Kidney epithelial cell (primary cell): ENCODE measurements at regions not wholly inside any gene's neighbourhood (a gene's known extent, or its start where the extent isn't known, plus 50 kb on each side); places are given as distances from the start of the nearest gene placed in this dataset.
"Not testable (repeated sequence)": the region's sequence is repeated elsewhere in the genome, so short reads cannot be mapped to it uniquely, and the experiment has no call there.

Source experiments
- DNase-seq: peaks from one replicate; pipeline ENCODE4 v3.0.0-alpha.2; 2010; ENCODE audit warnings: low read depth
- H3K27me3 ChIP-seq: 2 replicates; pipeline ENCODE4 v1.6.0; 2011; ENCODE audit warnings: low read length; ENCODE audit not compliant: control insufficient read depth, insufficient read depth
- H3K36me3 ChIP-seq: 2 replicates; pipeline ENCODE4 v1.5.1; 2011; ENCODE audit warnings: low read length; ENCODE audit not compliant: control insufficient read depth, insufficient read depth
- H3K4me3 ChIP-seq: 2 replicates; pipeline ENCODE4 v1.5.1; 2011; ENCODE audit warnings: low read depth, mild to moderate bottlenecking, control low read depth, low read length
- TF ChIP-seq, protein P1 (sequence below): IDR thresholded peaks from 2 replicates; pipeline ENCODE4 v1.5.1; 2011; ENCODE audit warnings: mild to moderate bottlenecking, moderate library complexity, low read length, control low read depth, inconsistent platforms; ENCODE audit not compliant: insufficient read depth, poor library complexity, severe bottlenecking

- TF ChIP-seq, protein P1, sequence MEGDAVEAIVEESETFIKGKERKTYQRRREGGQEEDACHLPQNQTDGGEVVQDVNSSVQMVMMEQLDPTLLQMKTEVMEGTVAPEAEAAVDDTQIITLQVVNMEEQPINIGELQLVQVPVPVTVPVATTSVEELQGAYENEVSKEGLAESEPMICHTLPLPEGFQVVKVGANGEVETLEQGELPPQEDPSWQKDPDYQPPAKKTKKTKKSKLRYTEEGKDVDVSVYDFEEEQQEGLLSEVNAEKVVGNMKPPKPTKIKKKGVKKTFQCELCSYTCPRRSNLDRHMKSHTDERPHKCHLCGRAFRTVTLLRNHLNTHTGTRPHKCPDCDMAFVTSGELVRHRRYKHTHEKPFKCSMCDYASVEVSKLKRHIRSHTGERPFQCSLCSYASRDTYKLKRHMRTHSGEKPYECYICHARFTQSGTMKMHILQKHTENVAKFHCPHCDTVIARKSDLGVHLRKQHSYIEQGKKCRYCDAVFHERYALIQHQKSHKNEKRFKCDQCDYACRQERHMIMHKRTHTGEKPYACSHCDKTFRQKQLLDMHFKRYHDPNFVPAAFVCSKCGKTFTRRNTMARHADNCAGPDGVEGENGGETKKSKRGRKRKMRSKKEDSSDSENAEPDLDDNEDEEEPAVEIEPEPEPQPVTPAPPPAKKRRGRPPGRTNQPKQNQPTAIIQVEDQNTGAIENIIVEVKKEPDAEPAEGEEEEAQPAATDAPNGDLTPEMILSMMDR = peak; percentile 32
- no peak overlapping the region for H3K4me3 ChIP-seq
- H3K36me3 ChIP-seq = no peaks in the 10 kb centered on the region
- no peak for DNase-seq
- H3K27me3 ChIP-seq = no peaks in the 10 kb centered on the region
Observed at GRCh38 chr4:188971125-188971524, 831.9 kb downstream of the TRIML1 start.

DNA sequence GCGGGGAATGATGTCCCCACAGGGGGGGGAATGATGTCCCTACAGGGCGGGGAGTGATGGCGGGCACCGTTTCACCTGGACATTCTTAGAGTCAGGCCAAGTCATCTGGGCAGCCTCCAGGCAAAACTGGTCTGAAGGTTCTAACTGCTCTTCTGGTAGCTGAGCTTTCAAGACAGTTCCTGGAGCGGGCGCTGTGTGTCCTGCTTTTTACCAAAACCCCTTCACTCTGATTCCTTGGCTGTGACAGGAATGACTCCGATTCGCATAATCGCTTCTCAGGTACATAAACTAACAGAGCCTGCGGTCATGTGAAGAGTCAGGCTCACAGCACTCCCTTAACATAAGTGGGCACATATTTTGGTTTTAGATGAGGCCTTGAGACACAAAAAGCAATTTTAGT lies 836.0 kb downstream of the TRIML1 start:
- H3K4me3 ChIP-seq = no peak overlapping the region
- H3K36me3 ChIP-seq = no peaks in the 10 kb centered on the region
- no peaks in the 10 kb centered on the region for H3K27me3 ChIP-seq
- TF ChIP-seq, protein P1 = no peak
- no peak for DNase-seq

DNA sequence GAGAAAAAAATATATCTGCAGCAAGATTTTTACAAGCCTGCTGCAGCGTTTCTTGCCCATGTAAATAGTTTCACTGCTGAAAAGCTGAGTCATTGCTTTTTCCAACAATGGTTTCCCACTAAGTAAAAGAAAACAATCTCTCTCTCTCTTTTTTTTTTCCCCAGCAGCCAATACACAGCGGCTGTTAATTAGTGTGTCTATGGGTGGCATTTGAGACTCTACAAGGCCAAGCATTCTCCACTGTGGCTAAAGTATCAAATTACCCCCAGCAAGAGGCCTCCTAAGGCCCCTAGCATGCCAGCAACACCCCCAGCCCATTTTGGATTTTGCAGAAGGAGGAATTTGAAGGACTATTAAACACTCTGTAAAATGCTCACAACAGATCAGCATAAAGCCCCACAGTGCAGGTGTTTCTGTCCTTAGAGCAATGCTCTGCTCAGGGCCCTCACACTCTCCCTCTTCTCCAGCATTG lies 837.4 kb downstream of the TRIML1 start:
- H3K27me3 ChIP-seq = no peaks in the 10 kb centered on the region
- peak; percentile 67 for DNase-seq
- H3K36me3 ChIP-seq = no peaks in the 10 kb centered on the region
- TF ChIP-seq, protein P1 = no peak
- H3K4me3 ChIP-seq = no peak overlapping the region

GRCh38 chr4:188977232-188977631 lies 838.0 kb downstream of the TRIML1 start:
- DNase-seq, H3K36me3 ChIP-seq, H3K4me3 ChIP-seq, H3K27me3 ChIP-seq: not testable (repeated sequence)

- no peak for DNase-seq
- TF ChIP-seq, protein P1 = no peak
- Histone ChIP-seq H3K27me3 (no peaks in the 10 kb centered on the region), H3K4me3 (no peak overlapping the region), H3K36me3 (no peaks in the 10 kb centered on the region)
Observed at GRCh38 chr4:188984518-188984917, 845.3 kb downstream of the TRIML1 start.

DNA sequence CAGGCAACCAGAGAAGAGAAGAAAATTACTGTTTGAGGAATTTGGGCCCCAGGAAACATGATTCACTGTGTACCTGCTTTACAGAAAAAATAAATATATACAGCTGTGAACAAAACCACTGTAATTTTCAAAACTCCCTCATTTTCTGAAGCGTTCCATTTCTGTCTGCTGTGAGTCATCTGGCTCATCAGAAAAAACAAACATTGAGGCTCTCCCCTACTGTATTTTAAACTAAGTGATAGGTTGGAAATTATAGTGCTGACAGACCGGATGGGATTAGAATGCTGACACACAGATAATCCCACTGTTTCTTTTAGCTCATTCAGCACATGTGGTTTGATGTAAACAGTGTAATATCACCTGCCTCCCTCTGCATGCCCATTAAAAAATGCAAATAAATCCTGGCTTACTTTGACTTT lies 847.0 kb downstream of the TRIML1 start:
- Histone ChIP-seq H3K4me3 (no peak overlapping the region), H3K36me3 (no peaks in the 10 kb centered on the region), H3K27me3 (no peaks in the 10 kb centered on the region)
- TF ChIP-seq, protein P1 = no peak
- DNase-seq = peak; percentile 41
